Lung (tissue), 11 donors: ENCODE measurements at regions not wholly inside any gene's neighbourhood (a gene's known extent, or its start where the extent isn't known, plus 50 kb on each side); places are given as distances from the start of the nearest gene placed in this dataset.

ENCODE experiments used
- ATAC-seq: fragments of 200-7000 bp; cut with Tn5 transposase; one replicate; pipeline ENCODE4 v1.9.1; 2020; ENCODE audit warnings: moderate number of reproducible peaks; ENCODE audit not compliant: insufficient read depth, low FRiP score
- DNase-seq, 3 donors: peaks; one replicate each; pipeline ENCODE4 v3.0.0-alpha.2; 2013 to 2017
- H3K27ac ChIP-seq, 2 donors: one replicate each; pipeline ENCODE4 v1.5.1; 2013; ENCODE audit warnings: mild to moderate bottlenecking in 2 of 2, moderate library complexity in 2 of 2, control low read depth in 1 of 2, inconsistent platforms in 1 of 2, low read depth in 1 of 2, low read length in 1 of 2
- H3K27me3 ChIP-seq, 3 donors: one replicate each; pipeline ENCODE4 v1.5.1; 2013; ENCODE audit warnings: low read length in 2 of 3; ENCODE audit not compliant: control insufficient read depth in 3 of 3, insufficient read depth in 3 of 3
- H3K36me3 ChIP-seq, 4 donors: one replicate each; pipeline ENCODE4 v1.5.1; 2013; ENCODE audit warnings: low read length in 4 of 4, mild to moderate bottlenecking in 1 of 4, moderate library complexity in 1 of 4; ENCODE audit not compliant: control insufficient read depth in 4 of 4, insufficient read depth in 4 of 4
- H3K4me1 ChIP-seq, 5 donors: one replicate each; pipeline ENCODE4 v1.5.1; 2013; ENCODE audit warnings: low read length in 5 of 5, mild to moderate bottlenecking in 2 of 5, moderate library complexity in 1 of 5; ENCODE audit not compliant: control insufficient read depth in 5 of 5, insufficient read depth in 5 of 5
- H3K4me3 ChIP-seq: one replicate; pipeline ENCODE4 v1.5.1; 2013; ENCODE audit warnings: mild to moderate bottlenecking, control low read depth, moderate library complexity
- H3K9ac ChIP-seq, 2 donors: one replicate each; pipeline ENCODE4 v1.5.1; 2013; ENCODE audit warnings: low read length in 2 of 2, control low read depth in 1 of 2; ENCODE audit not compliant: insufficient read depth in 1 of 2
- H3K9me3 ChIP-seq, 4 donors: one replicate each; pipeline ENCODE4 v1.5.1; 2013; ENCODE audit warnings: low read length in 3 of 4, mild to moderate bottlenecking in 1 of 4, moderate library complexity in 1 of 4; ENCODE audit not compliant: control insufficient read depth in 4 of 4, insufficient read depth in 3 of 4
- CTCF ChIP-seq: IDR thresholded peaks from 2 replicates; pipeline ENCODE4 v1.5.1; 2012; ENCODE audit warnings: mild to moderate bottlenecking; ENCODE audit errors: control extremely low read depth, extremely low read depth
- WGBS, 2 donors: extraction: QIAGEN DNeasy Blood & Tissue Kit; methylation state at CpG; one replicate each; pipeline ENCODE4 v1.1.7; 2013; 5-methylcytosine and 5-hydroxymethylcytosine counted together
- donor health status: control.
- donor health status: control.
- donor health status: Bipolar disorder and iron deficiency.
- donor health status: healthy.
- donor health status: DM: yes; HTN: yes; CAD: no.

GRCh38 chr18:40414155-40414754, 1540.8 kb upstream of the PIK3C3 start:
- Histone ChIP-seq H3K9me3 (no peaks in the 10 kb centered on the region), H3K4me3 (no peak overlapping the region), H3K9ac (no peak overlapping the region), H3K36me3 (no peaks in the 10 kb centered on the region), H3K27ac (no peak overlapping the region), H3K4me1 (peaks cover 0 to 11% (median 0%) of the 10 kb centered on the region in 5 donors), H3K27me3 (no peaks in the 10 kb centered on the region)
- no peak for ATAC-seq
- TF ChIP-seq CTCF = no peak
- peak in 1 of 3 donors; percentile 12 for DNase-seq
- WGBS, 2 donors = 27 to 35% methylated on average over 5 of the region's 5 CpGs

GRCh38 chr18:40413160-40413559, 1541.9 kb upstream of the PIK3C3 start:
- TF ChIP-seq CTCF = no peak
- peaks cover 0 to 12% (median 0%) of the 10 kb centered on the region in 5 donors for H3K4me1 ChIP-seq
- ATAC-seq (no peak), DNase-seq (peak; percentile 68 to 81 (median 75))
- H3K9ac ChIP-seq = no peak overlapping the region
- WGBS, 2 donors = 51 to 65% methylated on average over 3 of the region's 3 CpGs
- H3K4me3 ChIP-seq = no peak overlapping the region
- H3K9me3 ChIP-seq = no peaks in the 10 kb centered on the region
- H3K36me3 ChIP-seq = no peaks in the 10 kb centered on the region
- no peaks in the 10 kb centered on the region for H3K27me3 ChIP-seq
- H3K27ac ChIP-seq = no peak overlapping the region

- TF ChIP-seq CTCF = no peak
- ATAC-seq (no peak), DNase-seq (no peak)
- Histone ChIP-seq H3K27me3 (no peaks in the 10 kb centered on the region), H3K36me3 (no peaks in the 10 kb centered on the region), H3K9ac (no peak overlapping the region), H3K27ac (no peak overlapping the region), H3K4me3 (no peak overlapping the region), H3K9me3 (no peaks in the 10 kb centered on the region), H3K4me1 (peaks cover 0 to 17% (median 2%) of the 10 kb centered on the region in 5 donors)
- WGBS, 2 donors = 53 to 73% methylated on average over 3 of the region's 3 CpGs
Measured at GRCh38 chr18:40412410-40412809, 1542.6 kb upstream of the PIK3C3 start.

- TF ChIP-seq CTCF = no peak
- Histone ChIP-seq H3K9me3 (no peaks in the 10 kb centered on the region), H3K36me3 (no peaks in the 10 kb centered on the region), H3K27ac (no peak overlapping the region), H3K9ac (no peak overlapping the region), H3K27me3 (no peaks in the 10 kb centered on the region), H3K4me3 (no peak overlapping the region), H3K4me1 (peaks cover 0 to 11% (median 0%) of the 10 kb centered on the region in 5 donors)
- ATAC-seq (no peak), DNase-seq (peak; percentile 39 to 77 (median 65))
- 43 to 54% methylated on average over 3 of the region's 3 CpGs for WGBS, 2 donors
Measured at GRCh38 chr18:40407909-40408308, 1547.1 kb upstream of the PIK3C3 start.
